Peyer's patch (tissue), 4 donors: ENCODE measurements at regions not wholly inside any gene's neighbourhood (a gene's known extent, or its start where the extent isn't known, plus 50 kb on each side); places are given as distances from the start of the nearest gene placed in this dataset.

Experiments used
- CTCF ChIP-seq, 6 experiments: fragments of 450-650 bp in 4 of 6; fragments of 200-600 bp in 2 of 6; sonication (generic) in 1 of 6; IDR thresholded peaks; one replicate each; pipeline ENCODE4 v1.5.1; 2017 to 2019; ENCODE audit warnings: antibody characterized with exemption in 6 of 6, mild to moderate bottlenecking in 3 of 6, moderate library complexity in 1 of 6
- POLR2A ChIP-seq, 2 donors: fragments of 450-650 bp; IDR thresholded peaks; one replicate each; pipeline ENCODE4 v1.5.1; 2017; ENCODE audit warnings: antibody characterized with exemption in 2 of 2, mild to moderate bottlenecking in 2 of 2, moderate library complexity in 2 of 2

- TF ChIP-seq CTCF (IDR thresholded peaks at IDR 0.05), result no peak
- no peak for TF ChIP-seq POLR2A (IDR thresholded peaks at IDR 0.05)
Observed at GRCh38 chr1:220356981-220357850, 85.0 kb upstream of the RAB3GAP2 start.
